ENCODE measurements at regions not wholly inside any gene's neighbourhood (a gene's known extent, or its start where the extent isn't known, plus 50 kb on each side); places are given as distances from the start of the nearest gene placed in this dataset.

- DNase-seq, result no peak
- no peak overlapping the region for H3K9ac ChIP-seq
- no peak overlapping the region for H3K27ac ChIP-seq
- peaks cover 6% of the 10 kb centered on the region for H3F3A ChIP-seq (ENCODE audit: insufficient read depth)
- TF ChIP-seq EZH2 (IDR thresholded peaks at IDR 0.05; ENCODE audit: insufficient read depth, poor library complexity, severe bottlenecking), result no peak
- TF ChIP-seq EZH2phosphoT487 (IDR thresholded peaks at IDR 0.05; ENCODE audit: insufficient read depth, low read depth), result no peak
- no peaks in the 10 kb centered on the region for H3K79me2 ChIP-seq (ENCODE audit: insufficient read depth)
- H2AFZ ChIP-seq, result no peak overlapping the region
- H4K20me1 ChIP-seq (ENCODE audit: insufficient read depth), result no peaks in the 10 kb centered on the region
- 61 to 73% methylated on average over 3 of the region's 3 CpGs for WGBS, 2 experiments (ENCODE audit: low coverage in 1 of 2, low lambda C conversion rate in 2 of 2, missing lambda C conversion rate in 2 of 2)
- in situ Hi-C loops (cut with MboI), result no loop called here
- peaks cover 3% of the 10 kb centered on the region; the same call in 1 of the 2 replicates for H3K27me3 ChIP-seq (replicated peaks; ENCODE audit: insufficient read depth)
- H3K4me1 ChIP-seq (ENCODE audit: insufficient read depth), result peaks cover 4% of the 10 kb centered on the region; the same call in 1 of the 2 replicates
- no peaks in the 10 kb centered on the region for H3K36me3 ChIP-seq (ENCODE audit: low read depth)
- no peaks in the 10 kb centered on the region for H3K9me2 ChIP-seq (ENCODE audit: insufficient read depth)
- H3K9me3 ChIP-seq (ENCODE audit: low read depth), result no peaks in the 10 kb centered on the region
- no peak overlapping the region for H3K4me2 ChIP-seq (ENCODE audit: unreplicated experiment)
- no peak overlapping the region for H3K4me3 ChIP-seq
These were observed 221.7 kb downstream of the HHIPL2 start for GRCh38 chr1:222326006-222326709.

GRCh38 chr1:222325506-222325905 is 222.4 kb downstream of the HHIPL2 start:
- H4K20me1 ChIP-seq (ENCODE audit: insufficient read depth), result no peaks in the 10 kb centered on the region
- H3K36me3 ChIP-seq (ENCODE audit: low read depth), result no peaks in the 10 kb centered on the region
- no peak overlapping the region for H2AFZ ChIP-seq
- in situ Hi-C loops (cut with MboI), result no loop called here
- H3F3A ChIP-seq (ENCODE audit: insufficient read depth), result no peaks in the 10 kb centered on the region
- TF ChIP-seq EZH2 (IDR thresholded peaks at IDR 0.05; ENCODE audit: insufficient read depth, poor library complexity, severe bottlenecking), result no peak
- no peak for TF ChIP-seq EZH2phosphoT487 (IDR thresholded peaks at IDR 0.05; ENCODE audit: insufficient read depth, low read depth)
- H3K9me2 ChIP-seq (ENCODE audit: insufficient read depth), result no peaks in the 10 kb centered on the region
- H3K79me2 ChIP-seq (ENCODE audit: insufficient read depth), result no peaks in the 10 kb centered on the region
- no peaks in the 10 kb centered on the region for H3K4me1 ChIP-seq (ENCODE audit: insufficient read depth)
- H3K27me3 ChIP-seq (replicated peaks; ENCODE audit: insufficient read depth), result peaks cover 3% of the 10 kb centered on the region; the same call in 1 of the 2 replicates
- H3K4me3 ChIP-seq, result no peak overlapping the region
- DNase-seq, result no peak
- no peak overlapping the region for H3K4me2 ChIP-seq (ENCODE audit: unreplicated experiment)
- no peaks in the 10 kb centered on the region for H3K9me3 ChIP-seq (ENCODE audit: low read depth)
- 23 to 26% methylated on average over 2 of the region's 2 CpGs for WGBS, 2 experiments (ENCODE audit: low coverage in 1 of 2, low lambda C conversion rate in 2 of 2, missing lambda C conversion rate in 2 of 2)
- no peak overlapping the region for H3K9ac ChIP-seq
- H3K27ac ChIP-seq, result no peak overlapping the region

- H3K27me3 ChIP-seq (replicated peaks; ENCODE audit: insufficient read depth), result peaks cover 6% of the 10 kb centered on the region
- H3K9me3 ChIP-seq (ENCODE audit: low read depth), result no peaks in the 10 kb centered on the region
- H3K4me1 ChIP-seq (ENCODE audit: insufficient read depth), result no peaks in the 10 kb centered on the region
- H3F3A ChIP-seq (ENCODE audit: insufficient read depth), result no peaks in the 10 kb centered on the region
- H3K4me2 ChIP-seq (ENCODE audit: unreplicated experiment), result no peak overlapping the region
- no peak overlapping the region for H3K4me3 ChIP-seq
- no peaks in the 10 kb centered on the region for H4K20me1 ChIP-seq (ENCODE audit: insufficient read depth)
- H3K9ac ChIP-seq, result no peak overlapping the region
- 32 to 35% methylated on average over 2 of the region's 2 CpGs for WGBS, 2 experiments (ENCODE audit: low coverage in 1 of 2, low lambda C conversion rate in 2 of 2, missing lambda C conversion rate in 2 of 2)
- in situ Hi-C loops (cut with MboI), result no loop called here
- H2AFZ ChIP-seq, result no peak overlapping the region
- no peak for DNase-seq
- H3K79me2 ChIP-seq (ENCODE audit: insufficient read depth), result no peaks in the 10 kb centered on the region
- H3K9me2 ChIP-seq (ENCODE audit: insufficient read depth), result no peaks in the 10 kb centered on the region
- no peak overlapping the region for H3K27ac ChIP-seq
- no peaks in the 10 kb centered on the region for H3K36me3 ChIP-seq (ENCODE audit: low read depth)
- no peak for TF ChIP-seq EZH2 (IDR thresholded peaks at IDR 0.05; ENCODE audit: insufficient read depth, poor library complexity, severe bottlenecking)
- TF ChIP-seq EZH2phosphoT487 (IDR thresholded peaks at IDR 0.05; ENCODE audit: insufficient read depth, low read depth), result no peak
These were observed 233.1 kb downstream of the HHIPL2 start for GRCh38 chr1:222314839-222315238.

GRCh38 chr1:222310836-222311235 is 237.1 kb downstream of the HHIPL2 start:
- in situ Hi-C loops (cut with MboI), result no loop called here
- H2AFZ ChIP-seq, result no peak overlapping the region
- H3K4me3 ChIP-seq, result no peak overlapping the region
- no peak overlapping the region for H3K27ac ChIP-seq
- peak; percentile 3 for DNase-seq
- no peak for TF ChIP-seq EZH2 (IDR thresholded peaks at IDR 0.05; ENCODE audit: insufficient read depth, poor library complexity, severe bottlenecking)
- no peak for TF ChIP-seq EZH2phosphoT487 (IDR thresholded peaks at IDR 0.05; ENCODE audit: insufficient read depth, low read depth)
- H3K9ac ChIP-seq, result no peak overlapping the region
- no peaks in the 10 kb centered on the region for H3K4me1 ChIP-seq (ENCODE audit: insufficient read depth)
- H4K20me1 ChIP-seq (ENCODE audit: insufficient read depth), result no peaks in the 10 kb centered on the region
- peaks cover 11% of the 10 kb centered on the region for H3K27me3 ChIP-seq (replicated peaks; ENCODE audit: insufficient read depth)
- H3K79me2 ChIP-seq (ENCODE audit: insufficient read depth), result no peaks in the 10 kb centered on the region
- H3K36me3 ChIP-seq (ENCODE audit: low read depth), result no peaks in the 10 kb centered on the region
- 45 to 60% methylated on average over 5 of the region's 5 CpGs for WGBS, 2 experiments (ENCODE audit: low coverage in 1 of 2, low lambda C conversion rate in 2 of 2, missing lambda C conversion rate in 2 of 2)
- no peaks in the 10 kb centered on the region for H3K9me3 ChIP-seq (ENCODE audit: low read depth)
- H3K9me2 ChIP-seq (ENCODE audit: insufficient read depth), result no peaks in the 10 kb centered on the region
- H3K4me2 ChIP-seq (ENCODE audit: unreplicated experiment), result no peak overlapping the region
- no peaks in the 10 kb centered on the region for H3F3A ChIP-seq (ENCODE audit: insufficient read depth)

All from GM23248 (cell line).